ENCODE measurements at regions not wholly inside any gene's neighbourhood (a gene's known extent, or its start where the extent isn't known, plus 50 kb on each side); places are given as distances from the start of the nearest gene placed in this dataset.

GRCh38 chr9:118321788-118322187 is 617.6 kb downstream of the TLR4 start:
- DNase-seq: no peak

GRCh38 chr9:118324706-118325105 is 620.5 kb downstream of the TLR4 start:
- DNase-seq: no peak

DNA sequence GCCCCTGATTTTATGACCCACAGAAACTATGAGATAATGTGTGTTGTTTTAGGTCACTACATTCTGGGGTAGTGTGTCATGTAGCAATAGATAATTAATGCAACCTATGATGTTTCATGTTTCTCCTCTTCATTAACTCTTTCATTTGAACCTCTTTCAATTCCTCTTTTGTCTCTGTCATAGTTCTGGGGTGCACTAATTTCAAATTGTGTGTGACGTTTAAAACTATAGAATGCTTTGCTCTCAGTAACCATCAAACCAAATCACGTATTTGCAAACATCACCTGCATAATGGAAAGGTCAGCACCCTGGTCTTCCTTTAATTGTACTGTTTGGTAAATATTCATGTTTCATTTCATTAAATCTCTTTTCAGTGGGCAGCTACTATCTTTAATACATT is 621.6 kb downstream of the TLR4 start:
- no peak for DNase-seq

DNA sequence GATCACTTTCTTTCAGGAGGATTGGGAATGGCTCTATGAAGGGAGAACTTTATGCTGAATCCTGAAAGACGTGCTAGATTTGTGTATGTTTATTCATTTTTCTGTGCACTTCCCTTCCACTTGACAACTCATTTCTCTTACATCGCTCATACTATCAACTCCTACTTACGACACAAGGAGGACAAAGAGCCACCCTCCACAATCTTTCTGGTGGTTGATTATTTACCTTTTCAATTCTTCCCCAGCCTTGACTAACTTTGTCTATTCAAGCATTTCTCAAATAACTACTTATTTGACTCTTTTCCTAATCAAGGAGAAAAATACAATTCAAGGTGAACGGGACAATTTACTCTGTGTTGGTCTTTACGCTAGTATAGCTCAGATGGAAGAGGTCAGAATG is 622.1 kb downstream of the TLR4 start:
- no peak for DNase-seq

GRCh38 chr9:118330191-118330986 is 626.2 kb downstream of the TLR4 start:
- DNase-seq: no peak

DNA sequence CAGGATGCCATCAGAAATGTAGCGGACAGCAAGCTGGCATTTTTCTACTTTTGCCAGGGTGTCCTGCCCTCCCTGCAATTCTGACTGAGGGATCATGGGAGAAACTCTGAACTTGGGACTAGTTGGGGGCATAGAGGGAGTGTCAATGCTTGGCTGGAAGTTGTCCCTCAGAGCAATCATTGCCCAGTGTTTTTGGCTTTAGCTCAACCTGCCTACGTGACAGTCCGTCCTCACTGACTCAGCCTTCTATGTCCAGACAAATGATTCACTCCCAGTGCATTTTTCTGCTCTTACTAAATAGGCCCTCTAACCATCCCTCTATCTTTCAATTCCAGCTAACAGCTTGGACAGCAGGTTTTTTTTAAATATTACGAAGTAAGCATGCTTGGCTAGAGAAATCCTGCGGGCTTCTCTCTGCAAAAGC is 627.4 kb downstream of the TLR4 start:
- DNase-seq: no peak

DNA sequence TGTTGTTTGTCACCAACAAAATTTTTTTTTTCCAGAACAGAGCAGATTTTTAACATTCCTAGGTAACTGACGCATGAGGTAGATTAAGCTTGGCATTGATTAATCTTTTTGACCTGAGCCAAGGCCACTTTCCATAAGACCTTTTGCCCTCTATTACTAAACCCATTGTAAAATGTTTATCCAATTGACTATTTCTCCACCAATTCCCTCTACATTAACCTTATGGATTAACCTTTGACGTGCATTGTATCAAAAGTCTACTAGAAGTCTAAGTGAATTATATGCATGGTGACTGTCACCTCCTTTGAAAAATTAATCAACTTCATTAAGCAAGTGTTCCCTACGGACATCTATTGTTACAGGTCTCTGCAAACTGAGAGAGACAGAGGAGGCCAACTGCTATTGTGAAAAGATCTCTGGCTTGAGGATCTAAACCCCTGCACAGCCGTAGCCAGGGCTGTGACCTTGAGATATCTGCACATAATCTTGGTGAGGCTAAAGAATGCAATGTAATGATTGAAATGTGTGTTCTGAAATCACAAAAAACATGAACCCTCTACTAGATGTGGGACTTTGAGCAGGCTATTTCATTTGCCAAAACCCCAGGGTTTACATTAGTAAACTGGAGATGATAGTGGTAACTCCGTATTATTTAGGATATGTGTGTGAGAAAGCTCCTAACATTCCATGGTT is 632.2 kb downstream of the TLR4 start:
- no peak for DNase-seq

DNA sequence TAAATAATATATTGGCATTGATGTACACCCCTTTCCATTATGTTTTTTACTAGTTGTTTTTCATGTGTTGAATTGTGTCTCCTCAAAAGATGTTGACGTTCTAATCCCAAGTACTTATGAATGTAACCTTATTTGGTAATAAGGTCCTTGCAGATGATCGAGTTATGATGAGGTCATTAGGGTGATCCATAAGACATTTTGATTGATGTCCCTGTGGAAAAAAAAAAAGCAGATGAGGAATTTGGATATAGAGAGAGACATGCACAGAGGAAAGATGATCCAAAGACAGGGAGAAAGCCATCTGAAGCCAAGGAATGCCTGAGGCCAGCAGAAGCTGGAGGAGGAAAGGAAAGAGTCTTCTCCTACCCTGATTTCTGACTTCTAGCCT is 632.7 kb downstream of the TLR4 start:
- no peak for DNase-seq

- DNase-seq: no peak
Measured at GRCh38 chr9:118360036-118360435, 655.8 kb downstream of the TLR4 start.

DNA sequence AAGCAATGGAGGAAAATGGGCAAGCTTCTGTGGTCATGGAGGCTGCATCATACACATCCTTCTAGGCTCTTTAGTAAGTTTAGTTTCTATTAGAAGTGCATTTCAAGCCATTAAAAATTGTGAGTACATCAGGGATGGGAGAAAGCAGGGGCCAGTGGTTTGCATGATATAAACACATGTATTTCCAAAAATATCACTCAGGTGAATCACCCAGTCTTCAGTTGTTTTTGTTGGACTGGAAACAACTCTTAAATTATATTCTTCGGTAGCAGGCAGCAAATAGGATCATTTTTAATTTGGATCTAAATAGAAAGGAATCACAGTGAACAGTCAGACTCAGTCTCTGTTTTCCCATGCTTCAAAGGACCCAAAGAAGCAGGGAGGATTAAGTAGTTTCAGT is 657.9 kb downstream of the TLR4 start:
- no peak for DNase-seq

- DNase-seq: no peak
Measured at GRCh38 chr9:118362596-118362995, 658.4 kb downstream of the TLR4 start.

DNA sequence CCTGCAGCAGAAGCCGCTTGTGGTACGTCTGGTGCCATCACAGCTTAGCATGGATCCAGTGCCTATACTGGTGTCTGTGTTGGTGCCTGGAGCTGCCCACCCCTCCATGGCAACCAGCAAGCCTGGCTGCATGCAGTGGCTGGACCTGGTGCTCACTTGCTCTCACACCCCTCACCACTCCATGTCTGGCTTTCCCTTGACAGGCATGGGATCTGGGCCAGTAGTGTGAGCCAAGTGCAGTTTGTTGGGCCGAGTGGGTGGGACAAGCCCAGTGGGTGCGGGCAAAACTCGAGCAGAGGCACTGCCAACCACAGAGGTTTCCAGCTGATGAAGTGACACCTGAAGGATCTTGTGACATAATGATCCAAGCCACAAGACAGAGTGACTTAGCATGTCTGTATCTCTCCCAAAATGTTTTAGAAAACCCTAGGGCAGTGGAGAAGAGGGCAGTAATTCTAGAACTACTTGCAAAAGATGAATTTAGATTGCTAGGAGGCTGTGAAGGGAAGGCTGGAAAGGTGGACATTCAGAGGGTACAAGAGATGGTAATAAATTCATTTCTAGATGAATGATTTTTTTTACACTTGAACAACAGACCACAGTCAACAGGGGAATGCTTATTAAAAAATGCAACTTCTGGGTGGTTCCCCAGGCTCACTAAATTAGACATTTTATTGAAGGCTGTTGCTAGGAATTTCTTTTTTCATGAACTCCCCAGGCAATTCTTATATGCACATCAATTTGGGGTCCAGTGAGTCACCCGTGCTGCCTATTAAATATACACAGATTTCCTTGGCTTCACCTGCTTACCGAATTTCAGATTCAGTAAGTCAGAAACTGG is 660.3 kb downstream of the TLR4 start:
- DNase-seq: no peak

DNA sequence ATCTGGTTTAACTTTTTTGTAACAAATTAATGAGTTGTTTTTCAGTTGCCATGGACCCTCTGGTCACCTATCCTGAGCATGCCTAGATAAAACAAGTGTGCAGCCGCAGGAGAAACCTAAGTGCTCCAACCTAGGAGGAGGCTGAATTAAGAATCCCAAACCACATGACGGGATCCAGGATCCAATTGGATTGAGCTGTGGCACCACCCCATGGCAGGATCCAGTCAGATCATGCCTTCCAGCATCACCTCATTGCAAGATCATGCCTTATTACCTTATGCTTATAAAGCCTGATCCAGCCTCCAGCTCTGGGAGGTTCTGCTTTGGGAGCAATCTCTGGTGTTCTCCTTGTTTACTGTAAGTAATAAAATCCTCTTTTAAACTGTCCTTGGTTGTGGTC is 662.0 kb downstream of the TLR4 start:
- no peak for DNase-seq

DNA sequence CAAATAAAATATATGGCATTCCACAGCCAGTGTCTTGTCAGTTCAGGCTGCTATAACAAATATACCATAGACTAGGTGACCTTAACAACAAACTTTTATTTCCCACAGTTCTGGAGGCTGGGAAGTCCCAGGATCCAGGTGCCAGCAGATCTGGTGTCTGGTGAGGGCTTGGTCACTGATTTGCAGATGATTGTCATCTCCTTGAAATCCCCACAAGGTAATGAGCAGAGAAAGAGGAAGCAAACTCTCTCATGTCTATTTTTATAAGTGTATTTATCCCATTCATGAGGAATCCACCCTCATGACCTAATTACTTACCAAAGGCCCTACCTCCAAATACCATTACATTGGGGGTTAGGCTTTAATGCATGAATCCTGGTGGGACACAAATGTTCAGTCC is 663.2 kb downstream of the TLR4 start:
- no peak for DNase-seq

DNA sequence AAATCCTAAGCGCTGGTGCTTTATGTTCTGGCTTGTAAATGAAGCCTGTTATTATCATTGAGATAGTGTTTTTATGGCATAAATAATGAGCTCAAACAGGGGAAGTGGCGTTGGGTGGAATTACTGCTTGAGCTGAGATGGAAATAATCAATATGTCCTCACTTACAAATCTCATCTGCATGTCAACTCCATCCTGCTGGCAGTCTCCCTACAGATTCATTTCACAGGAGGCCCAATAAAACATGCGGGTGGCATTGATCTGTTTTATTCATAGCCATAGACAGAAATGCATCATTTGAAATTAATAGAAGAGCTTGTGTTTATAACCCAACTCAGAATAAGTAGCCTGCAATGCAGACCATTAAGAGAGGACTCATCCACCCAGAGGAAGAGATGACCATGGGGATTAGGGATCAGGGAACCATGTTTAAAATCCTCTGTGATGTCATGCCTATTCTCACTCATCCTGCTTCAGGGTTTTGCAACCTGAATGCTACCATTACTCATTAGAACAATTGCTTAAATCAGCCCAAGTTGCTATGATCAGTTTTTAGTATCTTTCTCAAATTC is 680.4 kb downstream of the TLR4 start:
- no peak for DNase-seq

DNA sequence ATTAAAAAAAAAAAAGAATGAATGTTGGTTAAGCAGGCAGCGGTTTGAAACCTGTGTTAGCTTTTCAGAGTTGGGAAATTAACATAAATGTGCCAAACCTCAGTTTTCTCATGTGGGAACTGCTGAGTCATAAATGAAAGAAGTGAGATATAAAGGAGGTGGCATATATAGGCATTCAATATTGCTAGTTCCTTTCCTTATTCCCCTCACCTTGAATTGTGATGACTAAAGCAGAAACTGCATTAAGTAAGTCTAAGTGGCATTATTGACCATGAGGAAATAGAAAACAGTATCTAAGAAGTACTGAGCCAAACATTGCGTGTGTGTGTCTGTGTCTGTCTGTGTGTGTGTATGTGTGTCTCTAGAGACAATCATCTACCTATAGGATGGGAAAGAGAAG is 691.2 kb downstream of the TLR4 start:
- no peak for DNase-seq

DNA sequence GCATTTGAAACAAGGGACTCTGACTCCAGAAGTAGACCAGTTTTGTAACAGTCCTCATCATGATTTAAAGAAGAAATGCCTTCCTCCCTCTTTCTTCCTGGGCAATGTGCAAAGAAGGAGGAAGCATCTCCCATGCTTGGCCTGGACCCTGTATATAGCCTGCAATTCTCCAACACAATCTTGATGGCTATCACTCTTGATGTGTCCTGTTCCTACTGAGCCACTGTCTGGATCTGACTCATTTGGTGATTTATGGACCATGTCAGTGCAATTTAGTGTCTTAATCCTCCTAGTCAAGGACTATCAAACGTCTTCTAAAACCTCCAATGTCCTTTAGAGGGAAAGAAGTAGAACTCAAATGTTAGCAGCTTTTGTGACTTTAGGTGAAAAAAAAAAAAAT is 697.3 kb downstream of the TLR4 start:
- DNase-seq: no peak

GRCh38 chr9:118414676-118415075 is 710.5 kb downstream of the TLR4 start:
- no peak for DNase-seq

DNA sequence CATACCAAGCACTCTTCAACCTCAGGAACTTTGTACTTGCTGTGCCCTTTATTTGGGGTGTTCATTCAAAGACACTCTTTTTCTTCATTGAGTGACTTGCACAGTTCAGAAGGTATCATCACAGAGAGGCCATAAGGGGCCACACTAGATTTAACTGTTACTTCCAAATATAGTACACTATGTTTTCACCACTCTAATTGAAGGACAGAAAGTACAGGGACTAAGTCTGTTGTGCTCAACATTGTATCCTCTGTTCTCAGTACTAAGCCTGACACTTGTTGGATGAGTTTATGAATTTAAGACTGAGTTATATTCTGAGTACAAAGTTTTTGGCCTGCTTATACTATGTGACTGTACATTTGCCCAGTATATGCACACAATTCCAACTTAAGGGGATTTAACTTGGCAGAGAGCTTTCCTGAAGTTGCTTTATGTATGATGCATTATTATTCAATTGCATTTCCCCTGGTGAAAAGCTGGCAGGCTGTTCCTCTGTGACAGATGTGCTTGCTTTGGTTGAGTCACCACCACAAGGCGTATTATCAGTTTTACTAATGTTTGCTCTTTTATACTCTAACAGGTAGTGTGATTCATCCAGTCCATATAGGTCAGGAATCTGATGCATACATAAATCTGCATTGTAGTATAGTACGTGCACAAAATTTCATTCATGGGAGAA is 714.8 kb downstream of the TLR4 start:
- DNase-seq: no peak

DNA sequence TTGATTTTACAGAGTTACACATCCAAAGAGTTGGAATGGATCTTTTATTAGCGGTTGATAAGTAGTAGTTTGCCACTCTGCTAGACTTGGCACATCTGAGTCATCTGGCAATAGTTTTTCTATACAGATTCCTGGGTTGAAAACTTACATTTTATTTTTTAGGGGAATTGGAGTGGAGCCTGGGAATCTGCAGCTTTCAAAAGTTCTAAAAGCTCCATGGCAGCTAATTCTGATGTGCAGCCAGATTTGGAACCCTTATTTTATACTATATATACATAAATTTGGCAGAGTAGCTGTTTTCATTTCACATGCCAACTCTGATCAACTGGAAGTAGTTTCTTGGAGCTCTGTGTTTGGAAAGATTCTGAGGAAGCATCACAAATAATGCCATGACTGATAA is 715.5 kb downstream of the TLR4 start:
- DNase-seq: no peak

DNA sequence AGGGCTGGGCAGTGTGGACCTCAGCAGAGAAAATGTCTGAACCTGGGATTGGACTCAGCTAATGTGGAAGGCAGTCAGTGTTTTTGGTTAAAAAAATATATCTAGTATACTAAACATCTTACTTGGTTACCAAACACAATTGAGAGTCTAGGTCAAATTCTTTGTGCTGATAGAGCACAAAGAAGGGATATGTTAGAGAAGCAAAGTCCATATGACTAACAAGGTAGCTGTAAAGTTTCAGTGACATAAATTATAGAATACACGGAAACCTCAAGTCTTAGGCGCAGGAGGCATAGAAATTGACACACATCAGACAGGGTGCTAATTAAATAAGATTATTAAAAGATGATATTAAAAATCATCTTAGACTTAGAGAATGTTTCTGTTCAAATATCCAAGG is 718.3 kb downstream of the TLR4 start:
- DNase-seq: no peak

GRCh38 chr9:118423021-118423420 is 718.8 kb downstream of the TLR4 start:
- no peak for DNase-seq

GRCh38 chr9:118423721-118424120 is 719.5 kb downstream of the TLR4 start:
- no peak for DNase-seq

Data from stimulated activated CD4-positive, alpha-beta T cell treated with anti-CD3 and anti-CD28 coated beads, Interleukin-1b, Interleukin-23, amount 100 ng/mL, for 48 hours (primary cell).